ENCODE measurements at regions not wholly inside any gene's neighbourhood (a gene's known extent, or its start where the extent isn't known, plus 50 kb on each side); places are given as distances from the start of the nearest gene placed in this dataset.
A peak's percentile ranks its signal among the peaks of the same experiment; 100 is the strongest.

DNA sequence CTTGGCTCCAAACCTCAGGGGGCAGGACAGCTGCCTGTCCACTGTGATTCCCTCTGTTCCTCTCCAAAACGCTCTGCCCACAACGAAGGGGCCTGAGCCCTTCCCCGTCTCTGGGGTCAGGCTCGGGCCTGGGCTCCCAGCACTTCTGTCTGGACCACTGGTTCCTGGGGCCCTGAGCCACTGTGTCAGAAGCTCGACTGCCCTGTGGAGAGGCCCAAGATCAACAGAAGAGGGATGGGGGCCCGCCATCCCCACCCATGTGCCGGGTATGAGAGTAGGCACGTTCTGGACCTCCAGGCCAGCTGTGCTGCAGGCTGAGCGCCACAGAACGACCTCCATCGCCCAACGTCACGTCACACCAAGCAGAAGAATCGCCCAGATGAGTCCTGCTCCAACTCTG is 119.9 kb upstream of the HS6ST1 start:
- peak; percentile 6 for DNase-seq
- WGBS, 2 donors, result 95% methylated on average over 9 to 14 of the region's 14 CpGs
- Histone ChIP-seq H3K4me3 (no peak overlapping the region), H3K9me3 (no peaks in the 10 kb centered on the region), H3K4me1 (peaks cover 19% of the 10 kb centered on the region), H3K27ac (no peak overlapping the region), H3K36me3 (ENCODE audit: low read depth, missing control alignments) (no peaks in the 10 kb centered on the region), H3K27me3 (no peaks in the 10 kb centered on the region)
- no peak for TF ChIP-seq POLR2A (IDR thresholded peaks at IDR 0.05)
- TF ChIP-seq, protein P1, sequence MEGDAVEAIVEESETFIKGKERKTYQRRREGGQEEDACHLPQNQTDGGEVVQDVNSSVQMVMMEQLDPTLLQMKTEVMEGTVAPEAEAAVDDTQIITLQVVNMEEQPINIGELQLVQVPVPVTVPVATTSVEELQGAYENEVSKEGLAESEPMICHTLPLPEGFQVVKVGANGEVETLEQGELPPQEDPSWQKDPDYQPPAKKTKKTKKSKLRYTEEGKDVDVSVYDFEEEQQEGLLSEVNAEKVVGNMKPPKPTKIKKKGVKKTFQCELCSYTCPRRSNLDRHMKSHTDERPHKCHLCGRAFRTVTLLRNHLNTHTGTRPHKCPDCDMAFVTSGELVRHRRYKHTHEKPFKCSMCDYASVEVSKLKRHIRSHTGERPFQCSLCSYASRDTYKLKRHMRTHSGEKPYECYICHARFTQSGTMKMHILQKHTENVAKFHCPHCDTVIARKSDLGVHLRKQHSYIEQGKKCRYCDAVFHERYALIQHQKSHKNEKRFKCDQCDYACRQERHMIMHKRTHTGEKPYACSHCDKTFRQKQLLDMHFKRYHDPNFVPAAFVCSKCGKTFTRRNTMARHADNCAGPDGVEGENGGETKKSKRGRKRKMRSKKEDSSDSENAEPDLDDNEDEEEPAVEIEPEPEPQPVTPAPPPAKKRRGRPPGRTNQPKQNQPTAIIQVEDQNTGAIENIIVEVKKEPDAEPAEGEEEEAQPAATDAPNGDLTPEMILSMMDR (IDR thresholded peaks at IDR 0.05), result no peak
- intact Hi-C loops (cut with DNase I; ENCODE audit: low total_unique reads), result no loop called here

DNA sequence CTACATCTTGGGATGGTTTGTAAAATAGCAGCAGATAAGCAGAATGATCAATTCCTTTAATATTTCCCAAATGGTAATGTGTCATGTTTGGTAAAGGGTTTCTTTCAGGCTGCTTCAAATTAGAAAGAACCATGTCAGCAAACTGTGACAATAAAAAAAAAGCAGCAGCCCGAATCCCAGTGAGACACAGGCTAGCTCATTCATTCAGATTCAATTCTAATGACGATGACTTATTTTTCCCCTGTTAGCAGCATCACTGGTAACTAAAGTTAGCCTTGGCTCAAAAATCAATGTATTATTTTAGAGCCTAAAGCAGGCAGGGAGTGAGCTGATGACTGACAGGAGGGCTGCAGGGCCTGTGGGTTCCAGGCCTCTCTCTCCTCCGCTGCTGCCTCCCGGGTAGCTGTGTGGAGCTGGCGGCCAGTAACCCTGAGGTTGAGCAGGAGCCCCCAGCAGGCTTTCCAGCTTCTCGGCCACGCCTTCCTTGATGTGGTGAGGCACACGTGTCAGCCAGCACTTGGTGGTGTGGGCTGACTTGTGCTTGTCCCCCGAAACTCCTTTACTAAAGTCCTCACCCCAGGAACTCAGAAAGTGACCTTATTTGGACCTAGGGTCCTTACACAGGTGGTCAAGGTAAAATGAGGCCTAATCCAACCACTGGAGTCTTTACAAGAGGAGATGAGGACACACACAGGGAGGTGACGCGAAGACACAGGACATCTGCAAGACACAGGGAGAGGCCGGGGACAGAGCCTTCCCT is 120.5 kb upstream of the HS6ST1 start:
- Histone ChIP-seq H3K4me3 (no peak overlapping the region), H3K27me3 (no peaks in the 10 kb centered on the region), H3K4me1 (peaks cover 25% of the 10 kb centered on the region), H3K9me3 (no peaks in the 10 kb centered on the region), H3K27ac (no peak overlapping the region), H3K36me3 (ENCODE audit: low read depth, missing control alignments) (no peaks in the 10 kb centered on the region)
- TF ChIP-seq, protein P1 (IDR thresholded peaks at IDR 0.05), result no peak
- no peak for TF ChIP-seq POLR2A (IDR thresholded peaks at IDR 0.05)
- 87 to 90% methylated on average over 12 of the region's 12 CpGs for WGBS, 2 donors
- peak; percentile 9 for DNase-seq
- intact Hi-C loops (cut with DNase I; ENCODE audit: low total_unique reads), result no loop called here

DNA sequence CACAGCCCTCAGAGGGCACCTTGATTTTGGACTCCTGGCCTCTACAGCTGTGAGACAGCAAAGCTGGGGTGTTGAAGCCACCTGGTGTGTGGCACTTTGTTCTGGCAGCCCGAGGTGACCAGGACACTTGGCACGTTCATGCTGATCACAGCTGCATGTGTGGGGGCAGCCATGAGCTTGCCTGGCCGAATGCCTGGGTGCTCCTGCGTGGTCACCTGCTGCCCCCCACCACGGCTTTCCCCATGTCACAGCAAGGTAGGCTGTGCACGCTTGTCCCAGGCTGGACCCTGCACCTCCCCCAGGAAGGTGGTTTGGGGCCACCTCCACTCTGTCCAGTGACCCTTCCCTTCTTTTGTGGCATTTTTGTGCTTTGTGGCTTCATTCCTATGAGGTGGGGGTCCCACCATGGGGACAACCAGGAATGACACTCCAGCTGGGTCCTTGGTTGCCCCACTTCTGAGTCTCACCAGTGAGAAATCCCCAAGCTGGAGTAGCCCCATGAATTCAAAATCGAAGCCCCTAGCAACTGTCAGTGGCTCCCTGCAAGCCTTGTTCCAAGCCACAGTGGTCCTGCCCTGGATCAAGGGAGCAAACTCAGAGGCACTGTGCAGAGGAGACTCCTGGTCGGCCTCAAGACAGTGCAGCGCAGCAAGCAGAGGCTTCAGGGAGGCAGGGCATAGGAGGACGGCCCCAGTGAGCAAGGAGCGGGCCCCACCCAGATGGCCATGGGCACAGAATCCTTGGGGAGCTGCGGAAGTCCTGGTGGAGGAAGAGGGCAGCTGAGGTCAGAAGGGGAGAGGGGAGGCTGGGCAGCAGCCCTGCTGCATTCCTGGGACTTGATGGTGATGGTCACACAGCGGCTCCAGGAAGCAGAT is 121.4 kb upstream of the HS6ST1 start:
- H3K4me1 ChIP-seq, result peaks cover 32% of the 10 kb centered on the region
- TF ChIP-seq POLR2A (IDR thresholded peaks at IDR 0.05), result no peak
- TF ChIP-seq, protein P1 (IDR thresholded peaks at IDR 0.05), result no peak
- no peak overlapping the region for H3K27ac ChIP-seq
- intact Hi-C loops (cut with DNase I; ENCODE audit: low total_unique reads), result no loop called here
- DNase-seq, result peak; percentile 15
- no peaks in the 10 kb centered on the region for H3K27me3 ChIP-seq
- H3K9me3 ChIP-seq, result no peaks in the 10 kb centered on the region
- WGBS, 2 donors, result 69 to 79% methylated on average over 10 to 13 of the region's 13 CpGs
- no peaks in the 10 kb centered on the region for H3K36me3 ChIP-seq (ENCODE audit: low read depth, missing control alignments)
- no peak overlapping the region for H3K4me3 ChIP-seq

DNA sequence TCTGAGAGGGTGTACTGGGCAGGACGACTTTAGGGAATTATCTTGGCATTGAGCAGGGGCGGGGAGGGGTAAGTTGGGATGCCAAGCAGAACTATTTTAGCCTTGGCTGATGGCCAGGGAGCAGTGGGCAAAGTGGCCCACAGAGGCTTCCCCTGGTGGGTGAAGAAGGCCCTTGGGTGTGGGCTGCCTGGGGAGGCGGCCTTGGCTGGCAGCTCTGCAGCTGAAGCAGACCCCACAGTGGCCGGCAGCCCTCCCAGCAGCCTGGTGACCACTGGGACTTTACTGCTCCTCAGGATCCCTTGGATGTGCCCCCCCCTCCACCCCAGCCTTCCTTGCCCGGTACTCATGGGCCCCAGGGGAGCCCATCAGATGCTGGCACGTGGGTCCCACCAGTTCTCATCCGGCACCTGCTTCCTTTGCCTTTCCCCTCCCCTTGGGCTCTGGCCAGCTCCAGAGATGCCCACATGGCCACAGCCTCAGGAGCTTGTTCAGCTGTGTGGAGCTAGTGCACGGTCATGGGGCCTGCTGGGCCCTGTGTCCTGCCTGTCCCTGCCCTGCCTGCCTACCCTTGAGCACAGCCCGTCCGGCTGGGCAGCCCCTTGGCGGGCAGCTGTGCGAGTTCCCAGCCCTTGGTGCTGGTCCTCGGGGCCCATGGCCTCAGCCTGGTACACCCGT is 122.1 kb upstream of the HS6ST1 start:
- DNase-seq, result peak; percentile 12
- no peaks in the 10 kb centered on the region for H3K9me3 ChIP-seq
- 78 to 80% methylated on average over 3 to 14 of the region's 14 CpGs for WGBS, 2 donors
- no peaks in the 10 kb centered on the region for H3K36me3 ChIP-seq (ENCODE audit: low read depth, missing control alignments)
- no peaks in the 10 kb centered on the region for H3K27me3 ChIP-seq
- intact Hi-C loops (cut with DNase I; ENCODE audit: low total_unique reads), result no loop called here
- TF ChIP-seq, protein P1 (IDR thresholded peaks at IDR 0.05), result no peak
- H3K4me3 ChIP-seq, result no peak overlapping the region
- H3K27ac ChIP-seq, result no peak overlapping the region
- peaks cover 36% of the 10 kb centered on the region for H3K4me1 ChIP-seq

Measured in testis (tissue), 2 donors.